AG09309 (cell line): ENCODE measurements at regions not wholly inside any gene's neighbourhood (a gene's known extent, or its start where the extent isn't known, plus 50 kb on each side); places are given as distances from the start of the nearest gene placed in this dataset.

Source experiments
- DNase-seq: peaks from one replicate; pipeline ENCODE4 v3.0.0-alpha.2; 2010; ENCODE audit warnings: low read depth
- H3K4me3 ChIP-seq: 2 replicates; pipeline ENCODE4 v1.5.1; 2011; ENCODE audit warnings: mild to moderate bottlenecking, low read depth, low read length, moderate library complexity; ENCODE audit not compliant: control insufficient read depth
- TF ChIP-seq, protein P1 (sequence below): IDR thresholded peaks from 2 replicates; pipeline ENCODE4 v1.5.1; 2011; ENCODE audit warnings: mild to moderate bottlenecking, low read depth, low read length, inconsistent platforms; ENCODE audit not compliant: insufficient read depth, control insufficient read depth; ENCODE audit errors: missing control alignments

- TF ChIP-seq, protein P1, sequence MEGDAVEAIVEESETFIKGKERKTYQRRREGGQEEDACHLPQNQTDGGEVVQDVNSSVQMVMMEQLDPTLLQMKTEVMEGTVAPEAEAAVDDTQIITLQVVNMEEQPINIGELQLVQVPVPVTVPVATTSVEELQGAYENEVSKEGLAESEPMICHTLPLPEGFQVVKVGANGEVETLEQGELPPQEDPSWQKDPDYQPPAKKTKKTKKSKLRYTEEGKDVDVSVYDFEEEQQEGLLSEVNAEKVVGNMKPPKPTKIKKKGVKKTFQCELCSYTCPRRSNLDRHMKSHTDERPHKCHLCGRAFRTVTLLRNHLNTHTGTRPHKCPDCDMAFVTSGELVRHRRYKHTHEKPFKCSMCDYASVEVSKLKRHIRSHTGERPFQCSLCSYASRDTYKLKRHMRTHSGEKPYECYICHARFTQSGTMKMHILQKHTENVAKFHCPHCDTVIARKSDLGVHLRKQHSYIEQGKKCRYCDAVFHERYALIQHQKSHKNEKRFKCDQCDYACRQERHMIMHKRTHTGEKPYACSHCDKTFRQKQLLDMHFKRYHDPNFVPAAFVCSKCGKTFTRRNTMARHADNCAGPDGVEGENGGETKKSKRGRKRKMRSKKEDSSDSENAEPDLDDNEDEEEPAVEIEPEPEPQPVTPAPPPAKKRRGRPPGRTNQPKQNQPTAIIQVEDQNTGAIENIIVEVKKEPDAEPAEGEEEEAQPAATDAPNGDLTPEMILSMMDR = no peak
- no peak overlapping the region for H3K4me3 ChIP-seq
- no peak for DNase-seq
Observed at GRCh38 chr2:104254017-104254416, 599.9 kb upstream of the POU3F3 start.

GRCh38 chr2:104262714-104263113 is 591.2 kb upstream of the POU3F3 start:
- TF ChIP-seq, protein P1 = no peak
- H3K4me3 ChIP-seq = no peak overlapping the region
- no peak for DNase-seq

- no peak for DNase-seq
- TF ChIP-seq, protein P1 = no peak
- no peak overlapping the region for H3K4me3 ChIP-seq
Observed at GRCh38 chr2:104279646-104280045, 574.3 kb upstream of the POU3F3 start.

GRCh38 chr2:104280216-104280615 is 573.7 kb upstream of the POU3F3 start:
- no peak overlapping the region for H3K4me3 ChIP-seq
- TF ChIP-seq, protein P1 = no peak

GRCh38 chr2:104286841-104287240 is 567.1 kb upstream of the POU3F3 start:
- DNase-seq = no peak
- H3K4me3 ChIP-seq = no peak overlapping the region
- TF ChIP-seq, protein P1 = no peak

More at GRCh38 chr2:104280216-104280615, 573.7 kb upstream of the POU3F3 start:
- no peak for DNase-seq

- no peak overlapping the region for H3K4me3 ChIP-seq
- DNase-seq = no peak
- TF ChIP-seq, protein P1 = no peak
Observed at GRCh38 chr2:104289651-104290565, 564.0 kb upstream of the POU3F3 start.
